SK-N-SH treated with all-trans-retinoic acid at 6 μM for 48 hours (cell line): ENCODE measurements at regions not wholly inside any gene's neighbourhood (a gene's known extent, or its start where the extent isn't known, plus 50 kb on each side); places are given as distances from the start of the nearest gene placed in this dataset.

Source experiments
- ATAC-seq: fragments of 200-7000 bp; cut with Tn5 transposase; 3 replicates; pipeline ENCODE4 v1.9.1; 2020; ENCODE audit warnings: mild to moderate bottlenecking, moderate library complexity
- ARNTL ChIP-seq: fragments of 450-650 bp; formaldehyde crosslinking; IDR thresholded peaks from 2 replicates; pipeline ENCODE4 v1.5.0; 2020; ENCODE audit warnings: low read depth, mild to moderate bottlenecking, moderate library complexity, borderline replicate concordance
- CREB5 ChIP-seq: fragments of 250-450 bp; sonication (Bioruptor Pico); IDR thresholded peaks from 2 replicates; pipeline ENCODE4 v1.5.1; 2020; ENCODE audit warnings: low read depth, mild to moderate bottlenecking, moderate library complexity
- CSDC2 ChIP-seq: fragments of 250-450 bp; sonication (Bioruptor Pico); IDR thresholded peaks from 2 replicates; pipeline ENCODE4 v1.5.0; 2020; ENCODE audit warnings: mild to moderate bottlenecking, moderate library complexity
- CSRNP3 ChIP-seq: fragments of 250-450 bp; sonication (Bioruptor Pico); IDR thresholded peaks from 2 replicates; pipeline ENCODE4 v1.5.1; 2021; ENCODE audit warnings: mild to moderate bottlenecking, moderate library complexity
- ESRRG ChIP-seq: fragments of 250-450 bp; sonication (Bioruptor Pico); IDR thresholded peaks from 2 replicates; pipeline ENCODE4 v1.6.1; 2021; ENCODE audit warnings: mild to moderate bottlenecking
- GLIS3 ChIP-seq: fragments of 250-450 bp; sonication (Bioruptor Pico); IDR thresholded peaks from 2 replicates; pipeline ENCODE4 v1.5.0; 2020; ENCODE audit warnings: mild to moderate bottlenecking, moderate library complexity
- ISL1 ChIP-seq: fragments of 250-450 bp; sonication (Bioruptor Pico); IDR thresholded peaks from 2 replicates; pipeline ENCODE4 v2.1.2; 2022; ENCODE audit warnings: mild to moderate bottlenecking, moderate library complexity
- OSR1 ChIP-seq: fragments of 250-450 bp; sonication (Bioruptor Pico); IDR thresholded peaks from 2 replicates; pipeline ENCODE4 v1.8.0; 2022; ENCODE audit warnings: moderate library complexity, mild to moderate bottlenecking, inconsistent platforms
- PATZ1 ChIP-seq: fragments of 250-450 bp; sonication (Bioruptor Pico); IDR thresholded peaks from 2 replicates; pipeline ENCODE4 v1.8.0; 2020; ENCODE audit warnings: mild to moderate bottlenecking, moderate library complexity, borderline replicate concordance
- POU6F1 ChIP-seq: fragments of 250-450 bp; sonication (Bioruptor Pico); IDR thresholded peaks from 2 replicates; pipeline ENCODE4 v1.8.0; 2021; ENCODE audit warnings: low read depth, mild to moderate bottlenecking, moderate library complexity, borderline replicate concordance
- PPARA ChIP-seq: fragments of 250-450 bp; sonication (Bioruptor Pico); IDR thresholded peaks from 2 replicates; pipeline ENCODE4 v1.5.0; 2020; ENCODE audit warnings: mild to moderate bottlenecking, borderline replicate concordance
- RARB ChIP-seq: fragments of 250-450 bp; sonication (Bioruptor Pico); IDR thresholded peaks from 2 replicates; pipeline ENCODE4 v1.8.0; 2021; ENCODE audit warnings: mild to moderate bottlenecking, moderate library complexity
- SNAI2 ChIP-seq: fragments of 250-450 bp; sonication (Bioruptor Pico); IDR thresholded peaks from 2 replicates; pipeline ENCODE4 v1.5.0; 2020; ENCODE audit warnings: mild to moderate bottlenecking, moderate library complexity
- TCF4 ChIP-seq: fragments of 250-450 bp; sonication (Bioruptor Pico); IDR thresholded peaks from 2 replicates; pipeline ENCODE4 v1.8.0; 2021; ENCODE audit warnings: mild to moderate bottlenecking, moderate library complexity, borderline replicate concordance
- TOX ChIP-seq: fragments of 250-450 bp; sonication (Bioruptor Pico); IDR thresholded peaks from 2 replicates; pipeline ENCODE4 v1.8.0; 2021; ENCODE audit warnings: mild to moderate bottlenecking, moderate library complexity, borderline replicate concordance
- TSHZ2 ChIP-seq: fragments of 250-450 bp; sonication (Bioruptor Pico); IDR thresholded peaks from 2 replicates; pipeline ENCODE4 v1.5.0; 2020; ENCODE audit warnings: mild to moderate bottlenecking, moderate library complexity
- ZC3H10 ChIP-seq: fragments of 250-450 bp; sonication (Bioruptor Pico); IDR thresholded peaks from 2 replicates; pipeline ENCODE4 v1.5.1; 2021; ENCODE audit warnings: mild to moderate bottlenecking, moderate library complexity
- ZFP3 ChIP-seq: fragments of 250-450 bp; sonication (Bioruptor Pico); IDR thresholded peaks from 2 replicates; pipeline ENCODE4 v1.5.0; 2020; ENCODE audit warnings: mild to moderate bottlenecking, moderate library complexity
- ZNF565 ChIP-seq: fragments of 450-650 bp; formaldehyde crosslinking; conservative IDR thresholded peaks from 2 replicates; pipeline ENCODE4 v1.5.0; 2020; ENCODE audit warnings: low read depth, mild to moderate bottlenecking, moderate library complexity
- ZNF70 ChIP-seq: fragments of 450-650 bp; formaldehyde crosslinking; IDR thresholded peaks from 2 replicates; pipeline ENCODE4 v1.5.0; 2020; ENCODE audit warnings: mild to moderate bottlenecking, moderate library complexity
- ZNF8 ChIP-seq: fragments of 450-650 bp; formaldehyde crosslinking; IDR thresholded peaks from 2 replicates; pipeline ENCODE4 v1.5.0; 2020; ENCODE audit warnings: mild to moderate bottlenecking, moderate library complexity

GRCh38 chr5:60210810-60211209, 317.3 kb upstream of the PDE4D start (continued):
- no peak for TF ChIP-seq ZFP3 (CRISPR knock-in tag)

GRCh38 chr5:60209146-60209840, 315.8 kb upstream of the PDE4D start:
- no peak; the same call in 2 of the 3 replicates for ATAC-seq
- TF ChIP-seq SNAI2 (CRISPR knock-in tag): no peak
- no peak for TF ChIP-seq POU6F1 (CRISPR knock-in tag)
- TF ChIP-seq TSHZ2 (CRISPR knock-in tag): no peak
- no peak for TF ChIP-seq CREB5 (CRISPR knock-in tag)
- no peak for TF ChIP-seq GLIS3
- TF ChIP-seq ZC3H10: no peak
- TF ChIP-seq ZNF565 (CRISPR knock-in tag): no peak
- TF ChIP-seq ESRRG: no peak
- no peak for TF ChIP-seq ARNTL
- TF ChIP-seq ZFP3 (CRISPR knock-in tag): no peak
- no peak for TF ChIP-seq ZNF8 (CRISPR knock-in tag)
- no peak for TF ChIP-seq CSRNP3 (CRISPR knock-in tag)
- no peak for TF ChIP-seq CSDC2 (CRISPR knock-in tag)
- TF ChIP-seq ISL1: no peak

- peak; percentile 57 for ATAC-seq
- TF ChIP-seq ZFP3 (CRISPR knock-in tag) (no peak), POU6F1 (CRISPR knock-in tag) (no peak), PPARA (no peak), ESRRG (no peak), TCF4 (CRISPR knock-in tag) (no peak), ZNF565 (CRISPR knock-in tag) (no peak), TSHZ2 (CRISPR knock-in tag) (no peak), PATZ1 (CRISPR knock-in tag) (no peak), SNAI2 (CRISPR knock-in tag) (no peak), OSR1 (CRISPR knock-in tag) (no peak), ZNF70 (CRISPR knock-in tag) (no peak), CSDC2 (CRISPR knock-in tag) (no peak), CSRNP3 (CRISPR knock-in tag) (no peak), TOX (CRISPR knock-in tag) (no peak), RARB (CRISPR knock-in tag) (no peak), GLIS3 (no peak), ZNF8 (CRISPR knock-in tag) (no peak), ARNTL (no peak)
These were observed 315.2 kb upstream of the PDE4D start for GRCh38 chr5:60208716-60209115.
